ENCODE measurements at regions not wholly inside any gene's neighbourhood (a gene's known extent, or its start where the extent isn't known, plus 50 kb on each side); places are given as distances from the start of the nearest gene placed in this dataset.

DNA sequence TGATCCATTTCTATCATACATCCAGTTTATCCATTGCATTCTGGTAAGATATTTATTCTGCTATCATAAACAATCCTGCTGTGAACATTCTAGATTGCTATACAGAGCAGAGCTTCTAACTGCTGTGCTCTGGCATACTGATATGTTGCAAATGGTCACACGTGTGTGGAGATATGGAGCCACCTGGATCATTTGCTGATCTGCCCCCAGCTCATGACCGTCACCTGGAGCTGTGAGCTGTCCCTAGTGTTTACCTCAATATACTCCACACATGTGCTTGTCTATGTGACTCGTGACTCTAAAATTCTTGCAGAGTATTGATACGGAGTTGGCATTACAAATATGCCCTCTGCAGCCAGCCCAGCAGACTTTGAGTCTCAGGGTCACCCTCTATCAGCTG is 164.5 kb upstream of the ZFHX3 start:
- Histone ChIP-seq H3K36me3 (ENCODE audit: control insufficient read depth, insufficient read depth, low read length) (no peaks in the 10 kb centered on the region), H3K4me1 (ENCODE audit: control insufficient read depth, extremely low read depth, insufficient read depth, low read length) (peaks cover 19% of the 10 kb centered on the region), H3K4me2 (ENCODE audit: extremely low read depth, insufficient read depth, low read length) (no peak overlapping the region), H3K27ac (ENCODE audit: insufficient read depth, low read length) (no peak overlapping the region), H3K4me3 (replicated peaks in 1 of 4; ENCODE audit: control extremely low read depth in 1 of 4, insufficient read depth in 1 of 4, low read depth in 3 of 4, low read length in 4 of 4) (no peak overlapping the region), H3K9me3 (ENCODE audit: control insufficient read depth, insufficient read depth, low read depth, low read length) (no peaks in the 10 kb centered on the region), H3K27me3 (ENCODE audit: control insufficient read depth, insufficient read depth, low read length) (no peaks in the 10 kb centered on the region), H3K79me2 (ENCODE audit: control insufficient read depth, insufficient read depth, low read length) (no peaks in the 10 kb centered on the region), H4K20me1 (ENCODE audit: control insufficient read depth, extremely low read depth, insufficient read depth, low read length) (no peaks in the 10 kb centered on the region), H3K9ac (ENCODE audit: insufficient read depth, low read length) (no peak overlapping the region), H2AFZ (ENCODE audit: low read length) (no peak overlapping the region)
- DNase-seq (ENCODE audit: low read depth in 2 of 2), result no peak
- TF ChIP-seq EZH2 (IDR thresholded peaks at IDR 0.05; ENCODE audit: low read length, missing control alignments) (no peak), CTCF (conservative IDR thresholded peaks at IDR 0.05 in 1 of 2, IDR thresholded peaks at IDR 0.05 in 1 of 2; ENCODE audit: low read depth in 1 of 2, low read length in 2 of 2) (no peak)

DNA sequence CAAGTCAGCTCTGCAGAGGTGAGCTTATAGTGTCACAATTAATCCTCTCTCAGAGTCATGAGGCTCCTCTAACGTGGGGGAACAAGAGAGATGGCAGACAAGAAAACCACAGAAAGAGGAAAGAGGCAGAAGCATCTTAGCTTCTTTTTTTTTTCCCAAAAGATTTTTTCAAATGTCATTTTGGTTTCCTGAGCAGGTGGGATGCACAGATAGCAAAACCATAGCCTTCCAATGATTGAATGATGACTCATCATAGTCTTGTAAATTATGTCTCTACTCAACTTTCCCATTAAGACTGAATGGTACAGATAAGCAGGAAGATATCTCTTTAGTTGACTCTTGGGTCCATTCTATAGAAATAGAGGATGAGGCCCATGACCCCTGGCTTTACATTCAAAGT is 162.8 kb upstream of the ZFHX3 start:
- Histone ChIP-seq H3K36me3 (ENCODE audit: control insufficient read depth, insufficient read depth, low read length) (no peaks in the 10 kb centered on the region), H3K4me3 (replicated peaks in 1 of 4; ENCODE audit: control extremely low read depth in 1 of 4, insufficient read depth in 1 of 4, low read depth in 3 of 4, low read length in 4 of 4) (no peak overlapping the region), H3K27me3 (ENCODE audit: control insufficient read depth, insufficient read depth, low read length) (no peaks in the 10 kb centered on the region), H2AFZ (ENCODE audit: low read length) (no peak overlapping the region), H4K20me1 (ENCODE audit: control insufficient read depth, extremely low read depth, insufficient read depth, low read length) (no peaks in the 10 kb centered on the region), H3K79me2 (ENCODE audit: control insufficient read depth, insufficient read depth, low read length) (no peaks in the 10 kb centered on the region), H3K27ac (ENCODE audit: insufficient read depth, low read length) (no peak overlapping the region), H3K4me2 (ENCODE audit: extremely low read depth, insufficient read depth, low read length) (no peak overlapping the region), H3K4me1 (ENCODE audit: control insufficient read depth, extremely low read depth, insufficient read depth, low read length) (peaks cover 15% of the 10 kb centered on the region), H3K9ac (ENCODE audit: insufficient read depth, low read length) (no peak overlapping the region), H3K9me3 (ENCODE audit: control insufficient read depth, insufficient read depth, low read depth, low read length) (no peaks in the 10 kb centered on the region)
- TF ChIP-seq EZH2 (IDR thresholded peaks at IDR 0.05; ENCODE audit: low read length, missing control alignments) (no peak), CTCF (conservative IDR thresholded peaks at IDR 0.05 in 1 of 2, IDR thresholded peaks at IDR 0.05 in 1 of 2; ENCODE audit: low read depth in 1 of 2, low read length in 2 of 2) (no peak)
- no peak for DNase-seq (ENCODE audit: low read depth in 2 of 2)

DNA sequence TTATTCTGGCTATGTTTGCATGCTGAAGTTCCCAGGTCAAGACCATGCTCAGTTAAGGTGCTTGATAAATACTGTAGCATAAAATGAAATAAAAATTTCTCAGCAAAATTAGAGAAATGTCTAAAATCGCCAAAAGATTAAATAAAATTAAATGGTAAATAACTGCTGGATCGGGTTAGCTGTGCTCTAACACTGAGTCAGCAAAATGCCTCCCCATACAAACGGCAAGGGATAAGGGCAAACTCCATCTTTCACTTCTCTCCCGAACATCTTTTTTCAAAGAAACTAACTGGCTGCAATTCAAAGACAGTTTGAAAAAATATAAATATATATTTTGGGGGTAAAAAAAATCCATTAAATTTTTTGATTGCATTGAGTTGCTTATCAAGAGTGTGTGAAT is 162.2 kb upstream of the ZFHX3 start:
- no peak overlapping the region for H3K27ac ChIP-seq (ENCODE audit: insufficient read depth, low read length)
- no peak overlapping the region for H3K9ac ChIP-seq (ENCODE audit: insufficient read depth, low read length)
- no peaks in the 10 kb centered on the region for H3K27me3 ChIP-seq (ENCODE audit: control insufficient read depth, insufficient read depth, low read length)
- TF ChIP-seq CTCF (conservative IDR thresholded peaks at IDR 0.05 in 1 of 2, IDR thresholded peaks at IDR 0.05 in 1 of 2; ENCODE audit: low read depth in 1 of 2, low read length in 2 of 2) (no peak), EZH2 (IDR thresholded peaks at IDR 0.05; ENCODE audit: low read length, missing control alignments) (no peak)
- no peak overlapping the region for H2AFZ ChIP-seq (ENCODE audit: low read length)
- DNase-seq (ENCODE audit: low read depth in 2 of 2), result no peak
- no peak overlapping the region for H3K4me2 ChIP-seq (ENCODE audit: extremely low read depth, insufficient read depth, low read length)
- H4K20me1 ChIP-seq (ENCODE audit: control insufficient read depth, extremely low read depth, insufficient read depth, low read length), result no peaks in the 10 kb centered on the region
- peaks cover 12% of the 10 kb centered on the region for H3K4me1 ChIP-seq (ENCODE audit: control insufficient read depth, extremely low read depth, insufficient read depth, low read length)
- no peak overlapping the region for H3K4me3 ChIP-seq (replicated peaks in 1 of 4; ENCODE audit: control extremely low read depth in 1 of 4, insufficient read depth in 1 of 4, low read depth in 3 of 4, low read length in 4 of 4)
- no peaks in the 10 kb centered on the region for H3K9me3 ChIP-seq (ENCODE audit: control insufficient read depth, insufficient read depth, low read depth, low read length)
- no peaks in the 10 kb centered on the region for H3K36me3 ChIP-seq (ENCODE audit: control insufficient read depth, insufficient read depth, low read length)
- H3K79me2 ChIP-seq (ENCODE audit: control insufficient read depth, insufficient read depth, low read length), result no peaks in the 10 kb centered on the region

All from fibroblast of lung (primary cell).